SK-N-SH treated with all-trans-retinoic acid at 6 μM for 48 hours (cell line): ENCODE measurements at regions not wholly inside any gene's neighbourhood (a gene's known extent, or its start where the extent isn't known, plus 50 kb on each side); places are given as distances from the start of the nearest gene placed in this dataset.

Experiments
- ATAC-seq: fragments of 200-7000 bp; cut with Tn5 transposase; 3 replicates; pipeline ENCODE4 v1.9.1; 2020; ENCODE audit warnings: mild to moderate bottlenecking, moderate library complexity
- ARNTL ChIP-seq: fragments of 450-650 bp; formaldehyde crosslinking; IDR thresholded peaks from 2 replicates; pipeline ENCODE4 v1.5.0; 2020; ENCODE audit warnings: low read depth, mild to moderate bottlenecking, moderate library complexity, borderline replicate concordance
- CSDC2 ChIP-seq: fragments of 250-450 bp; sonication (Bioruptor Pico); IDR thresholded peaks from 2 replicates; pipeline ENCODE4 v1.5.0; 2020; ENCODE audit warnings: mild to moderate bottlenecking, moderate library complexity
- ESRRG ChIP-seq: fragments of 250-450 bp; sonication (Bioruptor Pico); IDR thresholded peaks from 2 replicates; pipeline ENCODE4 v1.6.1; 2021; ENCODE audit warnings: mild to moderate bottlenecking
- GLIS3 ChIP-seq: fragments of 250-450 bp; sonication (Bioruptor Pico); IDR thresholded peaks from 2 replicates; pipeline ENCODE4 v1.5.0; 2020; ENCODE audit warnings: mild to moderate bottlenecking, moderate library complexity
- ISL1 ChIP-seq: fragments of 250-450 bp; sonication (Bioruptor Pico); IDR thresholded peaks from 2 replicates; pipeline ENCODE4 v2.1.2; 2022; ENCODE audit warnings: mild to moderate bottlenecking, moderate library complexity
- OSR1 ChIP-seq: fragments of 250-450 bp; sonication (Bioruptor Pico); IDR thresholded peaks from 2 replicates; pipeline ENCODE4 v1.8.0; 2022; ENCODE audit warnings: moderate library complexity, mild to moderate bottlenecking, inconsistent platforms
- PATZ1 ChIP-seq: fragments of 250-450 bp; sonication (Bioruptor Pico); IDR thresholded peaks from 2 replicates; pipeline ENCODE4 v1.8.0; 2020; ENCODE audit warnings: mild to moderate bottlenecking, moderate library complexity, borderline replicate concordance
- PPARA ChIP-seq: fragments of 250-450 bp; sonication (Bioruptor Pico); IDR thresholded peaks from 2 replicates; pipeline ENCODE4 v1.5.0; 2020; ENCODE audit warnings: mild to moderate bottlenecking, borderline replicate concordance
- RARB ChIP-seq: fragments of 250-450 bp; sonication (Bioruptor Pico); IDR thresholded peaks from 2 replicates; pipeline ENCODE4 v1.8.0; 2021; ENCODE audit warnings: mild to moderate bottlenecking, moderate library complexity
- TCF4 ChIP-seq: fragments of 250-450 bp; sonication (Bioruptor Pico); IDR thresholded peaks from 2 replicates; pipeline ENCODE4 v1.8.0; 2021; ENCODE audit warnings: mild to moderate bottlenecking, moderate library complexity, borderline replicate concordance
- TOX ChIP-seq: fragments of 250-450 bp; sonication (Bioruptor Pico); IDR thresholded peaks from 2 replicates; pipeline ENCODE4 v1.8.0; 2021; ENCODE audit warnings: mild to moderate bottlenecking, moderate library complexity, borderline replicate concordance
- TSHZ2 ChIP-seq: fragments of 250-450 bp; sonication (Bioruptor Pico); IDR thresholded peaks from 2 replicates; pipeline ENCODE4 v1.5.0; 2020; ENCODE audit warnings: mild to moderate bottlenecking, moderate library complexity
- ZC3H10 ChIP-seq: fragments of 250-450 bp; sonication (Bioruptor Pico); IDR thresholded peaks from 2 replicates; pipeline ENCODE4 v1.5.1; 2021; ENCODE audit warnings: mild to moderate bottlenecking, moderate library complexity
- ZFP3 ChIP-seq: fragments of 250-450 bp; sonication (Bioruptor Pico); IDR thresholded peaks from 2 replicates; pipeline ENCODE4 v1.5.0; 2020; ENCODE audit warnings: mild to moderate bottlenecking, moderate library complexity
- ZFP30 ChIP-seq: fragments of 450-650 bp; formaldehyde crosslinking; IDR thresholded peaks from 2 replicates; pipeline ENCODE4 v1.5.0; 2022; ENCODE audit warnings: mild to moderate bottlenecking, moderate library complexity
- ZNF565 ChIP-seq: fragments of 450-650 bp; formaldehyde crosslinking; conservative IDR thresholded peaks from 2 replicates; pipeline ENCODE4 v1.5.0; 2020; ENCODE audit warnings: low read depth, mild to moderate bottlenecking, moderate library complexity
- ZNF70 ChIP-seq: fragments of 450-650 bp; formaldehyde crosslinking; IDR thresholded peaks from 2 replicates; pipeline ENCODE4 v1.5.0; 2020; ENCODE audit warnings: mild to moderate bottlenecking, moderate library complexity
- ZNF8 ChIP-seq: fragments of 450-650 bp; formaldehyde crosslinking; IDR thresholded peaks from 2 replicates; pipeline ENCODE4 v1.5.0; 2020; ENCODE audit warnings: mild to moderate bottlenecking, moderate library complexity
- TF ChIP-seq, protein P1 (sequence below): fragments of 250-450 bp; sonication (Bioruptor Pico); IDR thresholded peaks from 2 replicates; pipeline ENCODE4 v1.5.1; 2020; ENCODE audit warnings: low read depth, mild to moderate bottlenecking, moderate library complexity
- TF ChIP-seq, protein P2 (sequence below): fragments of 250-450 bp; sonication (Bioruptor Pico); IDR thresholded peaks from 2 replicates; pipeline ENCODE4 v1.5.1; 2021; ENCODE audit warnings: mild to moderate bottlenecking, moderate library complexity
- TF ChIP-seq, protein P3 (sequence below): fragments of 250-450 bp; sonication (Bioruptor Pico); IDR thresholded peaks from 2 replicates; pipeline ENCODE4 v1.8.0; 2021; ENCODE audit warnings: low read depth, mild to moderate bottlenecking, moderate library complexity, borderline replicate concordance

DNA sequence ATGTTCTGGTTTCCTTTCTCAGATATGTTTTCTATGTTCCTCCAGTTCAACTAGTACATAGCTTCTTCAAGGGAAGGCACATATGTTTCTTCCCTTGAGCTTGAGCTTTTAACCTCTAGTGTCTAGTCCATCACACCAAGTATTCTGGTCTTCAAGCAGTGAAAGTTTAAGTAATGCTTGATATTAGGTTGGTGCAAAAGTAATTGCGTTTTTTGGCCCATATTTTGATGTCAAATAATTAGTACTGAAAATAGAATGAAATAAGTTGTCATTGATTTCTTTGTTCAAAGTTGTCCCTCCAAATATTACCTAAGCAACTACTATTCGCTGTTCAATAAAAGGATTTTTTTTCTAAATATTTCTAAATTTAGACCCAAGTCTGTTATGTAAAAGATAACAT is 146.7 kb upstream of the TSC22D2 start:
- no peak for ATAC-seq
- TF ChIP-seq PPARA (CRISPR knock-in tag) (no peak), TCF4 (CRISPR knock-in tag) (no peak), TOX (no peak), TSHZ2 (CRISPR knock-in tag) (no peak), OSR1 (CRISPR knock-in tag) (no peak)
- TF ChIP-seq, protein P1, sequence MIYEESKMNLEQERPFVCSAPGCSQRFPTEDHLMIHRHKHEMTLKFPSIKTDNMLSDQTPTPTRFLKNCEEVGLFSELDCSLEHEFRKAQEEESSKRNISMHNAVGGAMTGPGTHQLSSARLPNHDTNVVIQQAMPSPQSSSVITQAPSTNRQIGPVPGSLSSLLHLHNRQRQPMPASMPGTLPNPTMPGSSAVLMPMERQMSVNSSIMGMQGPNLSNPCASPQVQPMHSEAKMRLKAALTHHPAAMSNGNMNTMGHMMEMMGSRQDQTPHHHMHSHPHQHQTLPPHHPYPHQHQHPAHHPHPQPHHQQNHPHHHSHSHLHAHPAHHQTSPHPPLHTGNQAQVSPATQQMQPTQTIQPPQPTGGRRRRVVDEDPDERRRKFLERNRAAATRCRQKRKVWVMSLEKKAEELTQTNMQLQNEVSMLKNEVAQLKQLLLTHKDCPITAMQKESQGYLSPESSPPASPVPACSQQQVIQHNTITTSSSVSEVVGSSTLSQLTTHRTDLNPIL (CRISPR knock-in tag), result no peak

- TF ChIP-seq ZNF8, result no peak
- TF ChIP-seq PATZ1, result no peak
- TF ChIP-seq CSDC2 (CRISPR knock-in tag), result no peak
- no peak for TF ChIP-seq ARNTL (CRISPR knock-in tag)
- TF ChIP-seq ZNF565 (CRISPR knock-in tag), result no peak
- no peak for TF ChIP-seq GLIS3 (CRISPR knock-in tag)
- TF ChIP-seq TCF4 (CRISPR knock-in tag), result no peak
- TF ChIP-seq TSHZ2 (CRISPR knock-in tag), result no peak
- no peak for TF ChIP-seq ZFP3
- TF ChIP-seq ISL1 (CRISPR knock-in tag), result no peak
- no peak for TF ChIP-seq OSR1 (CRISPR knock-in tag)
- TF ChIP-seq ZNF70 (CRISPR knock-in tag), result no peak
- TF ChIP-seq ESRRG (CRISPR knock-in tag), result no peak
- TF ChIP-seq RARB (CRISPR knock-in tag), result no peak
- TF ChIP-seq, protein P2, sequence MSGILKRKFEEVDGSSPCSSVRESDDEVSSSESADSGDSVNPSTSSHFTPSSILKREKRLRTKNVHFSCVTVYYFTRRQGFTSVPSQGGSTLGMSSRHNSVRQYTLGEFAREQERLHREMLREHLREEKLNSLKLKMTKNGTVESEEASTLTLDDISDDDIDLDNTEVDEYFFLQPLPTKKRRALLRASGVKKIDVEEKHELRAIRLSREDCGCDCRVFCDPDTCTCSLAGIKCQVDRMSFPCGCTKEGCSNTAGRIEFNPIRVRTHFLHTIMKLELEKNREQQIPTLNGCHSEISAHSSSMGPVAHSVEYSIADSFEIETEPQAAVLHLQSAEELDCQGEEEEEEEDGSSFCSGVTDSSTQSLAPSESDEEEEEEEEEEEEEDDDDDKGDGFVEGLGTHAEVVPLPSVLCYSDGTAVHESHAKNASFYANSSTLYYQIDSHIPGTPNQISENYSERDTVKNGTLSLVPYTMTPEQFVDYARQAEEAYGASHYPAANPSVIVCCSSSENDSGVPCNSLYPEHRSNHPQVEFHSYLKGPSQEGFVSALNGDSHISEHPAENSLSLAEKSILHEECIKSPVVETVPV, result no peak
- no peak for TF ChIP-seq ZFP30 (CRISPR knock-in tag)
- no peak for TF ChIP-seq ZC3H10
- TF ChIP-seq, protein P3, sequence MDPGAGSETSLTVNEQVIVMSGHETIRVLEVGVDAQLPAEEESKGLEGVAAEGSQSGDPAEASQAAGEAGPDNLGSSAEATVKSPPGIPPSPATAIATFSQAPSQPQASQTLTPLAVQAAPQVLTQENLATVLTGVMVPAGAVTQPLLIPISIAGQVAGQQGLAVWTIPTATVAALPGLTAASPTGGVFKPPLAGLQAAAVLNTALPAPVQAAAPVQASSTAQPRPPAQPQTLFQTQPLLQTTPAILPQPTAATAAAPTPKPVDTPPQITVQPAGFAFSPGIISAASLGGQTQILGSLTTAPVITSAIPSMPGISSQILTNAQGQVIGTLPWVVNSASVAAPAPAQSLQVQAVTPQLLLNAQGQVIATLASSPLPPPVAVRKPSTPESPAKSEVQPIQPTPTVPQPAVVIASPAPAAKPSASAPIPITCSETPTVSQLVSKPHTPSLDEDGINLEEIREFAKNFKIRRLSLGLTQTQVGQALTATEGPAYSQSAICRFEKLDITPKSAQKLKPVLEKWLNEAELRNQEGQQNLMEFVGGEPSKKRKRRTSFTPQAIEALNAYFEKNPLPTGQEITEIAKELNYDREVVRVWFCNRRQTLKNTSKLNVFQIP (CRISPR knock-in tag), result no peak
- TF ChIP-seq TOX, result no peak
- TF ChIP-seq, protein P1 (CRISPR knock-in tag), result no peak
- TF ChIP-seq, all 23 proteins: peak for 0
- ATAC-seq, result no peak
Measured at GRCh38 chr3:150260398-150260710, 147.7 kb upstream of the TSC22D2 start.
